ENCODE measurements at regions not wholly inside any gene's neighbourhood (a gene's known extent, or its start where the extent isn't known, plus 50 kb on each side); places are given as distances from the start of the nearest gene placed in this dataset.

- TF ChIP-seq EZH2phosphoT487 (IDR thresholded peaks at IDR 0.05; ENCODE audit: borderline replicate concordance) (no peak), ZFX (IDR thresholded peaks at IDR 0.05) (no peak), CBX3 (IDR thresholded peaks at IDR 0.05; ENCODE audit: low read depth) (no peak), ZBTB33 (IDR thresholded peaks at IDR 0.05; ENCODE audit: extremely low read depth, insufficient replicate concordance, low read length) (no peak), CEBPB (IDR thresholded peaks at IDR 0.05; ENCODE audit: low read depth) (no peak), RAD21 (IDR thresholded peaks at IDR 0.05; ENCODE audit: low read depth) (no peak), TCF7L2 (IDR thresholded peaks at IDR 0.05; ENCODE audit: borderline replicate concordance, extremely low read depth, insufficient read depth, insufficient read length) (no peak)
These were observed 50.1 kb upstream of the ABHD2 start (continued) for GRCh38 chr15:89038146-89038545.
